HCT116 (cell line): ENCODE measurements at regions not wholly inside any gene's neighbourhood (a gene's known extent, or its start where the extent isn't known, plus 50 kb on each side); places are given as distances from the start of the nearest gene placed in this dataset.

Experiments used
- ATAC-seq: fragments of 200-7000 bp; cut with Tn5 transposase; 2 replicates; pipeline ENCODE4 v1.9.1; 2020; ENCODE audit warnings: mild to moderate bottlenecking, moderate library complexity
- BruUV-seq: library from RNA; stranded (reverse); fragments of 400-500 nt; replicated peaks from 2 replicates; lab custom pipeline; 2021; lab: Mats Ljungman, UMichigan
- CTCF ChIA-PET: fragments of 300-600 bp; sonication (Branson Sonifier 250); formaldehyde crosslinking; loops from one replicate; lab custom pipeline; 2021; ENCODE audit warnings: antibody characterized with exemption; lab: Charles Lee
- POLR2A ChIA-PET: fragments of 300-600, 350-600 bp; sonication (Branson Sonifier 250); formaldehyde crosslinking; loops from one replicate; lab custom pipeline; 2021; ENCODE audit warnings: antibody characterized with exemption; lab: Charles Lee
- RAD21 ChIA-PET, 2 experiments: fragments of 300-600 bp; sonication (Branson Sonifier 250); formaldehyde crosslinking; loops; one replicate each; lab custom pipeline; 2023; ENCODE audit warnings: low total read pairs in 2 of 2; ENCODE audit not compliant: uncharacterized antibody in 2 of 2, unreplicated experiment in 2 of 2, low non-redundant PET in 1 of 2; lab: Charles Lee
- DNase-seq: peaks from one replicate; pipeline ENCODE4 v3.0.0-alpha.2; 2010; ENCODE audit warnings: low read depth, low spot score
- H2AFZ ChIP-seq: fragments of 200-600 bp; shearing (Covaris generic), sonication (generic); 2 replicates; pipeline ENCODE4 v1.6.1; 2017; ENCODE audit warnings: low read depth, mixed run types, mixed read lengths, antibody characterized with exemption, low read length; ENCODE audit not compliant: poor library complexity, severe bottlenecking
- H3K27ac ChIP-seq: 2 replicates; pipeline ENCODE4 v1.5.1; 2012; ENCODE audit warnings: low read depth, low read length
- H3K27me3 ChIP-seq: fragments of 200-600 bp; sonication (generic); 2 replicates; pipeline ENCODE4 v1.6.1; 2016; ENCODE audit warnings: mixed run types, low read length, mixed read lengths; ENCODE audit not compliant: insufficient read depth
- H3K36me3 ChIP-seq, 2 experiments: fragments of 200-500 bp in 1 of 2; fragments of 200-600 bp in 1 of 2; sonication (Bioruptor generic) in 1 of 2; sonication (generic) in 1 of 2; 2 replicates each; pipeline versions ENCODE4 v1.5.1 to v1.6.1; 2014 to 2016; ENCODE audit warnings: low read length in 2 of 2, inconsistent platforms in 1 of 2, mixed read lengths in 1 of 2, mixed run types in 1 of 2; ENCODE audit not compliant: insufficient read depth in 2 of 2, control insufficient read depth in 1 of 2
- H3K4me1 ChIP-seq, 2 experiments: fragments of 200-600 bp in 1 of 2; sonication (generic) in 1 of 2; 2 replicates each; pipeline versions ENCODE4 v1.5.1 to v1.6.1; 2012 to 2017; ENCODE audit warnings: low read length in 2 of 2, inconsistent platforms in 1 of 2, mild to moderate bottlenecking in 1 of 2, mixed read lengths in 1 of 2, mixed run types in 1 of 2, moderate library complexity in 1 of 2; ENCODE audit not compliant: insufficient read depth in 2 of 2, control insufficient read depth in 1 of 2
- H3K4me2 ChIP-seq: fragments of 200-600 bp; sonication (generic); 2 replicates; pipeline ENCODE4 v1.6.1; 2017; ENCODE audit warnings: mixed run types, low read length, mixed read lengths
- H3K4me3 ChIP-seq, 2 experiments: fragments of 200-600 bp in 1 of 2; sonication (generic) in 1 of 2; replicated peaks in 1 of 2; 2 replicates each; pipeline ENCODE4 v1.5.1; 2011 to 2016; ENCODE audit warnings: low read length in 2 of 2, control low read depth in 1 of 2, low read depth in 1 of 2, mild to moderate bottlenecking in 1 of 2, mixed read lengths in 1 of 2, mixed run types in 1 of 2
- H3K79me2 ChIP-seq: fragments of 200-600 bp; sonication (generic); 2 replicates; pipeline ENCODE4 v1.6.1; 2017; ENCODE audit warnings: mild to moderate bottlenecking, mixed run types, low read length, moderate library complexity, mixed read lengths; ENCODE audit not compliant: insufficient read depth
- H3K9ac ChIP-seq: fragments of 200-600 bp; sonication (generic); 2 replicates; pipeline ENCODE4 v1.6.1; 2016; ENCODE audit warnings: low read length, mixed read lengths
- H3K9me2 ChIP-seq: fragments of 200-600 bp; sonication (generic), shearing (Covaris generic); 2 replicates; pipeline ENCODE4 v1.6.1; 2017; ENCODE audit warnings: mixed run types, mild to moderate bottlenecking, moderate library complexity; ENCODE audit not compliant: insufficient read depth
- H3K9me3 ChIP-seq, 2 experiments: fragments of 200-500 bp in 1 of 2; fragments of 200-600 bp in 1 of 2; sonication (Bioruptor generic) in 1 of 2; sonication (generic) in 1 of 2; 2 replicates each; pipeline ENCODE4 v1.6.1; 2014 to 2017; ENCODE audit warnings: low read length in 2 of 2, mixed read lengths in 2 of 2, inconsistent platforms in 1 of 2, low read depth in 1 of 2, mild to moderate bottlenecking in 1 of 2, mixed run types in 1 of 2, moderate library complexity in 1 of 2; ENCODE audit not compliant: control insufficient read depth in 1 of 2, insufficient read depth in 1 of 2
- H4K20me1 ChIP-seq: fragments of 200-600 bp; sonication (generic), shearing (Covaris generic); 2 replicates; pipeline ENCODE4 v1.6.1; 2017; ENCODE audit warnings: mixed run types, mild to moderate bottlenecking, moderate library complexity; ENCODE audit not compliant: insufficient read depth
- CBX3 ChIP-seq: IDR thresholded peaks from 2 replicates; pipeline ENCODE4 v1.6.1; 2012; ENCODE audit warnings: low read depth
- CEBPB ChIP-seq: IDR thresholded peaks from 2 replicates; pipeline ENCODE4 v1.6.1; 2012; ENCODE audit warnings: low read depth
- EGR1 ChIP-seq: IDR thresholded peaks from 2 replicates; pipeline ENCODE4 v1.6.1; 2012; ENCODE audit warnings: low read depth
- EZH2phosphoT487 ChIP-seq: fragments of 200-600 bp; IDR thresholded peaks from 2 replicates; pipeline ENCODE4 v1.6.1; 2018; ENCODE audit warnings: antibody characterized with exemption, borderline replicate concordance
- MAX ChIP-seq: IDR thresholded peaks from 2 replicates; pipeline ENCODE4 v1.6.1; 2012
- POLR2AphosphoS5 ChIP-seq: IDR thresholded peaks from 2 replicates; pipeline ENCODE4 v1.6.1; 2011; ENCODE audit warnings: mild to moderate bottlenecking, low read depth, low read length, moderate library complexity
- RAD21 ChIP-seq: IDR thresholded peaks from 2 replicates; pipeline ENCODE4 v1.6.1; 2012; ENCODE audit warnings: low read depth, mild to moderate bottlenecking
- SRF ChIP-seq: IDR thresholded peaks from 2 replicates; pipeline ENCODE4 v1.6.1; 2012; ENCODE audit warnings: low read depth
- TCF7L2 ChIP-seq: IDR thresholded peaks from 2 replicates; pipeline ENCODE4 v1.7.0; 2011; ENCODE audit warnings: borderline replicate concordance, inconsistent platforms; ENCODE audit not compliant: insufficient read depth, insufficient read length; ENCODE audit errors: extremely low read depth
- intact Hi-C: fragments of 100-400 bp; cut with micrococcal nuclease; formaldehyde crosslinking; loops from 2 replicates; pipeline ENCODE4 v1.10.0; 2022
- TF ChIP-seq, protein P1 (sequence below): IDR thresholded peaks from 2 replicates; pipeline ENCODE4 v1.6.1; 2012; ENCODE audit warnings: low read depth

GRCh38 chrX:11053351-11053750 lies 57.8 kb upstream of the HCCS start:
- H3K9me3 ChIP-seq = no peaks in the 10 kb centered on the region
- intact Hi-C loops = no loop called here
- H3K36me3 ChIP-seq = no peaks in the 10 kb centered on the region
- H3K27me3 ChIP-seq = no peaks in the 10 kb centered on the region
- ATAC-seq (no peak), DNase-seq (no peak)
- TF ChIP-seq, protein P1, sequence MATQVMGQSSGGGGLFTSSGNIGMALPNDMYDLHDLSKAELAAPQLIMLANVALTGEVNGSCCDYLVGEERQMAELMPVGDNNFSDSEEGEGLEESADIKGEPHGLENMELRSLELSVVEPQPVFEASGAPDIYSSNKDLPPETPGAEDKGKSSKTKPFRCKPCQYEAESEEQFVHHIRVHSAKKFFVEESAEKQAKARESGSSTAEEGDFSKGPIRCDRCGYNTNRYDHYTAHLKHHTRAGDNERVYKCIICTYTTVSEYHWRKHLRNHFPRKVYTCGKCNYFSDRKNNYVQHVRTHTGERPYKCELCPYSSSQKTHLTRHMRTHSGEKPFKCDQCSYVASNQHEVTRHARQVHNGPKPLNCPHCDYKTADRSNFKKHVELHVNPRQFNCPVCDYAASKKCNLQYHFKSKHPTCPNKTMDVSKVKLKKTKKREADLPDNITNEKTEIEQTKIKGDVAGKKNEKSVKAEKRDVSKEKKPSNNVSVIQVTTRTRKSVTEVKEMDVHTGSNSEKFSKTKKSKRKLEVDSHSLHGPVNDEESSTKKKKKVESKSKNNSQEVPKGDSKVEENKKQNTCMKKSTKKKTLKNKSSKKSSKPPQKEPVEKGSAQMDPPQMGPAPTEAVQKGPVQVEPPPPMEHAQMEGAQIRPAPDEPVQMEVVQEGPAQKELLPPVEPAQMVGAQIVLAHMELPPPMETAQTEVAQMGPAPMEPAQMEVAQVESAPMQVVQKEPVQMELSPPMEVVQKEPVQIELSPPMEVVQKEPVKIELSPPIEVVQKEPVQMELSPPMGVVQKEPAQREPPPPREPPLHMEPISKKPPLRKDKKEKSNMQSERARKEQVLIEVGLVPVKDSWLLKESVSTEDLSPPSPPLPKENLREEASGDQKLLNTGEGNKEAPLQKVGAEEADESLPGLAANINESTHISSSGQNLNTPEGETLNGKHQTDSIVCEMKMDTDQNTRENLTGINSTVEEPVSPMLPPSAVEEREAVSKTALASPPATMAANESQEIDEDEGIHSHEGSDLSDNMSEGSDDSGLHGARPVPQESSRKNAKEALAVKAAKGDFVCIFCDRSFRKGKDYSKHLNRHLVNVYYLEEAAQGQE = no peak
- TF ChIP-seq RAD21 (no peak), MAX (no peak), CBX3 (no peak), EGR1 (no peak), TCF7L2 (no peak), EZH2phosphoT487 (no peak), POLR2AphosphoS5 (no peak), CEBPB (no peak), SRF (no peak)
- no peaks in the 10 kb centered on the region for H4K20me1 ChIP-seq
- no peaks in the 10 kb centered on the region for H3K4me1 ChIP-seq
- H3K9ac ChIP-seq = no peak overlapping the region
- ChIA-PET RAD21 (no interaction called here), CTCF (no interaction called here), POLR2A (no interaction called here)
- no peak overlapping the region for H3K27ac ChIP-seq
- H3K79me2 ChIP-seq = no peaks in the 10 kb centered on the region
- H2AFZ ChIP-seq = no peak overlapping the region
- no peak overlapping the region for H3K4me3 ChIP-seq
- no peaks in the 10 kb centered on the region for H3K9me2 ChIP-seq
- BruUV-seq = no TSS peak
- no peak overlapping the region for H3K4me2 ChIP-seq
